ENCODE measurements at regions not wholly inside any gene's neighbourhood (a gene's known extent, or its start where the extent isn't known, plus 50 kb on each side); places are given as distances from the start of the nearest gene placed in this dataset.

GRCh38 chr9:87336407-87336806 is 161.3 kb upstream of the DAPK1 start:
- no peak for ATAC-seq (replicated peaks)
- Mint-ChIP-seq H3K9me3 (no peaks in the 10 kb centered on the region), H3K4me1 (ENCODE audit: low read depth in 2 of 2) (peaks cover 6% of the 10 kb centered on the region in 2 donors), H3K4me3 (no peak overlapping the region), H3K27ac (no peak overlapping the region), H3K27me3 (peaks cover 49 to 59% of the 10 kb centered on the region in 2 donors), H3K36me3 (ENCODE audit: insufficient read depth) (peaks cover 3% of the 10 kb centered on the region)
- no peak for DNase-seq

GRCh38 chr9:87336914-87337333 is 160.7 kb upstream of the DAPK1 start:
- peak overlapping the region in 1 of 2 donors; percentile 82 for H3K27ac Mint-ChIP-seq
- no peaks in the 10 kb centered on the region for H3K9me3 Mint-ChIP-seq
- peaks cover 6% of the 10 kb centered on the region in 2 donors for H3K4me1 Mint-ChIP-seq (ENCODE audit: low read depth in 2 of 2)
- H3K36me3 Mint-ChIP-seq (ENCODE audit: insufficient read depth): peaks cover 3% of the 10 kb centered on the region
- ATAC-seq (replicated peaks): no peak
- no peak for DNase-seq
- peak overlapping the region; percentile 68 to 70 for H3K4me3 Mint-ChIP-seq
- H3K27me3 Mint-ChIP-seq: peaks cover 49 to 59% of the 10 kb centered on the region in 2 donors

GRCh38 chr9:87337335-87338087 is 160.2 kb upstream of the DAPK1 start:
- ATAC-seq (replicated peaks) (no peak), DNase-seq (no peak)
- no peaks in the 10 kb centered on the region for H3K9me3 Mint-ChIP-seq
- peaks cover 6% of the 10 kb centered on the region in 2 donors for H3K4me1 Mint-ChIP-seq (ENCODE audit: low read depth in 2 of 2)
- peak overlapping the region in 1 of 2 donors; percentile 82 for H3K27ac Mint-ChIP-seq
- H3K27me3 Mint-ChIP-seq: peaks cover 49 to 59% of the 10 kb centered on the region in 2 donors
- no peaks in the 10 kb centered on the region for H3K36me3 Mint-ChIP-seq (ENCODE audit: insufficient read depth)
- H3K4me3 Mint-ChIP-seq: peak overlapping the region; percentile 68 to 70

GRCh38 chr9:87338088-87338989 is 159.3 kb upstream of the DAPK1 start:
- DNase-seq (no peak), ATAC-seq (replicated peaks) (no peak)
- H3K4me1 Mint-ChIP-seq (ENCODE audit: low read depth in 2 of 2): peaks cover 6% of the 10 kb centered on the region in 2 donors
- H3K27ac Mint-ChIP-seq: no peak overlapping the region
- H3K9me3 Mint-ChIP-seq: no peaks in the 10 kb centered on the region
- H3K36me3 Mint-ChIP-seq (ENCODE audit: insufficient read depth): no peaks in the 10 kb centered on the region
- peaks cover 47 to 60% of the 10 kb centered on the region in 2 donors for H3K27me3 Mint-ChIP-seq
- peak overlapping the region in 1 of 2 donors; percentile 24 for H3K4me3 Mint-ChIP-seq

GRCh38 chr9:87340391-87340790 is 157.3 kb upstream of the DAPK1 start:
- no peak overlapping the region for H3K4me3 Mint-ChIP-seq
- peaks cover 6% of the 10 kb centered on the region in 2 donors for H3K4me1 Mint-ChIP-seq (ENCODE audit: low read depth in 2 of 2)
- DNase-seq (no peak), ATAC-seq (replicated peaks) (no peak)
- peaks cover 44 to 66% of the 10 kb centered on the region in 2 donors for H3K27me3 Mint-ChIP-seq
- H3K27ac Mint-ChIP-seq: no peak overlapping the region
- H3K36me3 Mint-ChIP-seq (ENCODE audit: insufficient read depth): no peaks in the 10 kb centered on the region
- H3K9me3 Mint-ChIP-seq: no peaks in the 10 kb centered on the region

- Mint-ChIP-seq H3K4me3 (no peak overlapping the region), H3K4me1 (ENCODE audit: low read depth in 2 of 2) (peaks cover 0 to 2% of the 10 kb centered on the region in 2 donors), H3K36me3 (ENCODE audit: insufficient read depth) (no peaks in the 10 kb centered on the region), H3K9me3 (no peaks in the 10 kb centered on the region), H3K27me3 (peaks cover 46 to 57% of the 10 kb centered on the region in 2 donors), H3K27ac (no peak overlapping the region)
- no peak for ATAC-seq (replicated peaks)
- no peak for DNase-seq
Measured at GRCh38 chr9:87342743-87343142, 154.9 kb upstream of the DAPK1 start.

- ATAC-seq (replicated peaks): no peak
- Mint-ChIP-seq H3K4me1 (ENCODE audit: low read depth in 2 of 2) (no peaks in the 10 kb centered on the region), H3K4me3 (no peak overlapping the region), H3K27ac (no peak overlapping the region), H3K9me3 (no peaks in the 10 kb centered on the region), H3K27me3 (peaks cover 41 to 48% of the 10 kb centered on the region in 2 donors), H3K36me3 (ENCODE audit: insufficient read depth) (no peaks in the 10 kb centered on the region)
- no peak for DNase-seq
Measured at GRCh38 chr9:87343816-87344430, 153.7 kb upstream of the DAPK1 start.

- Mint-ChIP-seq H3K27me3 (peaks cover 35 to 37% of the 10 kb centered on the region in 2 donors), H3K36me3 (ENCODE audit: insufficient read depth) (no peaks in the 10 kb centered on the region), H3K9me3 (no peaks in the 10 kb centered on the region), H3K4me3 (no peak overlapping the region), H3K27ac (no peak overlapping the region), H3K4me1 (ENCODE audit: low read depth in 2 of 2) (no peaks in the 10 kb centered on the region)
- ATAC-seq (replicated peaks) (no peak), DNase-seq (no peak)
Measured at GRCh38 chr9:87346061-87346665, 151.5 kb upstream of the DAPK1 start.

- no peak overlapping the region for H3K27ac Mint-ChIP-seq
- peaks cover 21 to 28% of the 10 kb centered on the region in 2 donors for H3K27me3 Mint-ChIP-seq
- H3K4me3 Mint-ChIP-seq: no peak overlapping the region
- ATAC-seq (replicated peaks) (no peak), DNase-seq (no peak)
- H3K36me3 Mint-ChIP-seq (ENCODE audit: insufficient read depth): no peaks in the 10 kb centered on the region
- no peaks in the 10 kb centered on the region for H3K4me1 Mint-ChIP-seq (ENCODE audit: low read depth in 2 of 2)
- H3K9me3 Mint-ChIP-seq: no peaks in the 10 kb centered on the region
Measured at GRCh38 chr9:87350915-87351314, 146.8 kb upstream of the DAPK1 start.

- Mint-ChIP-seq H3K4me3 (no peak overlapping the region), H3K4me1 (ENCODE audit: low read depth in 2 of 2) (no peaks in the 10 kb centered on the region), H3K36me3 (ENCODE audit: insufficient read depth) (no peaks in the 10 kb centered on the region), H3K27ac (no peak overlapping the region), H3K27me3 (peaks cover 9 to 13% of the 10 kb centered on the region in 2 donors), H3K9me3 (no peaks in the 10 kb centered on the region)
- DNase-seq: no peak
- no peak for ATAC-seq (replicated peaks)
Measured at GRCh38 chr9:87353301-87353700, 144.4 kb upstream of the DAPK1 start.

- no peak overlapping the region for H3K27ac Mint-ChIP-seq
- no peaks in the 10 kb centered on the region for H3K4me1 Mint-ChIP-seq (ENCODE audit: low read depth in 2 of 2)
- DNase-seq (no peak), ATAC-seq (replicated peaks) (no peak)
- no peaks in the 10 kb centered on the region for H3K36me3 Mint-ChIP-seq (ENCODE audit: insufficient read depth)
- peaks cover 16 to 22% of the 10 kb centered on the region in 2 donors for H3K27me3 Mint-ChIP-seq
- H3K9me3 Mint-ChIP-seq: no peaks in the 10 kb centered on the region
- H3K4me3 Mint-ChIP-seq: no peak overlapping the region
Measured at GRCh38 chr9:87354147-87354546, 143.5 kb upstream of the DAPK1 start.

- no peak overlapping the region for H3K27ac Mint-ChIP-seq
- H3K4me1 Mint-ChIP-seq (ENCODE audit: low read depth in 2 of 2): no peaks in the 10 kb centered on the region
- peaks cover 37 to 40% of the 10 kb centered on the region in 2 donors for H3K27me3 Mint-ChIP-seq
- DNase-seq: no peak
- ATAC-seq (replicated peaks): no peak
- H3K36me3 Mint-ChIP-seq (ENCODE audit: insufficient read depth): no peaks in the 10 kb centered on the region
- H3K9me3 Mint-ChIP-seq: peaks cover 0 to 9% of the 10 kb centered on the region in 2 donors
- no peak overlapping the region for H3K4me3 Mint-ChIP-seq
Measured at GRCh38 chr9:87357600-87357999, 140.1 kb upstream of the DAPK1 start.

GRCh38 chr9:87359264-87359663 is 138.4 kb upstream of the DAPK1 start:
- H3K4me1 Mint-ChIP-seq (ENCODE audit: low read depth in 2 of 2): no peaks in the 10 kb centered on the region

More at GRCh38 chr9:87359264-87359663, 138.4 kb upstream of the DAPK1 start:
- Mint-ChIP-seq H3K36me3 (ENCODE audit: insufficient read depth) (no peaks in the 10 kb centered on the region), H3K4me3 (no peak overlapping the region), H3K27me3 (peaks cover 30 to 40% of the 10 kb centered on the region in 2 donors), H3K9me3 (peaks cover 0 to 9% of the 10 kb centered on the region in 2 donors), H3K27ac (no peak overlapping the region)
- no peak for DNase-seq
- no peak for ATAC-seq (replicated peaks)

Measured in effector memory CD8-positive, alpha-beta T cell (primary cell).